Trophoblast cell (in vitro differentiated cells and primary cell): ENCODE measurements at regions not wholly inside any gene's neighbourhood (a gene's known extent, or its start where the extent isn't known, plus 50 kb on each side); places are given as distances from the start of the nearest gene placed in this dataset.

Source experiments
- DNase-seq, 2 donors: peaks; one replicate each; pipeline ENCODE4 v3.0.0-alpha.2; 2016
- H2AFZ ChIP-seq: 2 replicates; pipeline ENCODE4 v1.6.1; 2013; ENCODE audit warnings: low read length, moderate library complexity, mild to moderate bottlenecking; ENCODE audit not compliant: insufficient read depth, poor library complexity
- H2AK5ac ChIP-seq: 2 replicates; pipeline ENCODE4 v1.6.1; 2013; ENCODE audit warnings: mild to moderate bottlenecking, low read length
- H2BK120ac ChIP-seq: 2 replicates; pipeline ENCODE4 v1.6.1; 2013; ENCODE audit warnings: low read length, mild to moderate bottlenecking, moderate library complexity; ENCODE audit not compliant: insufficient read depth, poor library complexity
- H2BK12ac ChIP-seq: 2 replicates; pipeline ENCODE4 v1.6.1; 2013; ENCODE audit warnings: mild to moderate bottlenecking, low read length, moderate library complexity
- H2BK5ac ChIP-seq: 2 replicates; pipeline ENCODE4 v1.6.1; 2013; ENCODE audit warnings: low read length, low read depth, moderate library complexity, mild to moderate bottlenecking; ENCODE audit not compliant: poor library complexity
- H3K14ac ChIP-seq: 2 replicates; pipeline ENCODE4 v1.6.1; 2013; ENCODE audit warnings: mild to moderate bottlenecking, low read length
- H3K18ac ChIP-seq: 2 replicates; pipeline ENCODE4 v1.6.1; 2013; ENCODE audit warnings: mild to moderate bottlenecking, low read length
- H3K23ac ChIP-seq: 2 replicates; pipeline ENCODE4 v1.6.1; 2013; ENCODE audit warnings: low read length
- H3K27ac ChIP-seq: 2 replicates; pipeline ENCODE4 v1.5.1; 2013; ENCODE audit warnings: low read depth, mild to moderate bottlenecking, inconsistent platforms, low read length, moderate library complexity
- H3K27me3 ChIP-seq: 2 replicates; pipeline ENCODE4 v1.6.1; 2013; ENCODE audit warnings: inconsistent platforms, mild to moderate bottlenecking, low read length, moderate library complexity; ENCODE audit not compliant: insufficient read depth
- H3K36me3 ChIP-seq, 2 experiments: 1 replicate in 1 of 2; 2 replicates in 1 of 2; pipeline ENCODE4 v1.6.1; 2013; ENCODE audit warnings: low read length in 2 of 2, mild to moderate bottlenecking in 2 of 2, moderate library complexity in 1 of 2; ENCODE audit not compliant: insufficient read depth in 2 of 2, control insufficient read depth in 1 of 2
- H3K4ac ChIP-seq: 2 replicates; pipeline ENCODE4 v1.6.1; 2013; ENCODE audit warnings: low read depth, mild to moderate bottlenecking, low read length, moderate library complexity
- H3K4me1 ChIP-seq, 2 experiments: 1 replicate in 1 of 2; 2 replicates in 1 of 2; pipeline ENCODE4 v1.6.1; 2013; ENCODE audit warnings: low read length in 2 of 2, mild to moderate bottlenecking in 2 of 2, moderate library complexity in 1 of 2; ENCODE audit not compliant: insufficient read depth in 2 of 2, control insufficient read depth in 1 of 2
- H3K4me2 ChIP-seq: 2 replicates; pipeline ENCODE4 v1.6.1; 2013; ENCODE audit warnings: inconsistent platforms, mild to moderate bottlenecking, low read length, moderate library complexity
- H3K4me3 ChIP-seq: 2 replicates; pipeline ENCODE4 v1.5.1; 2013; ENCODE audit warnings: mild to moderate bottlenecking, low read depth, low read length, inconsistent platforms
- H3K79me1 ChIP-seq: one replicate; pipeline ENCODE4 v1.6.1; 2013; ENCODE audit warnings: low read length
- H3K79me2 ChIP-seq: 2 replicates; pipeline ENCODE4 v1.6.1; 2013; ENCODE audit warnings: low read length, mild to moderate bottlenecking; ENCODE audit not compliant: control insufficient read depth, insufficient read depth, poor library complexity
- H3K9ac ChIP-seq: 2 replicates; pipeline ENCODE4 v1.6.1; 2013; ENCODE audit warnings: mild to moderate bottlenecking, low read length
- H3K9me3 ChIP-seq: 2 replicates; pipeline ENCODE4 v1.6.1; 2013; ENCODE audit warnings: low read depth, mild to moderate bottlenecking, control low read depth, inconsistent platforms, low read length; ENCODE audit not compliant: insufficient read depth
- H4K12ac ChIP-seq: 2 replicates; pipeline ENCODE4 v1.6.1; 2013; ENCODE audit warnings: low read depth, mild to moderate bottlenecking, low read length, moderate library complexity
- H4K8ac ChIP-seq: 2 replicates; pipeline ENCODE4 v1.6.1; 2013; ENCODE audit warnings: low read depth, mild to moderate bottlenecking, low read length, moderate library complexity
- H4K91ac ChIP-seq: one replicate; pipeline ENCODE4 v1.6.1; 2013; ENCODE audit warnings: low read depth, mild to moderate bottlenecking, low read length, moderate library complexity
- WGBS: extraction: QIAGEN DNeasy Blood & Tissue Kit; methylation state at CpG from one replicate; pipeline ENCODE4 v1.1.7; 2013; ENCODE audit warnings: missing lambda C conversion rate; ENCODE audit not compliant: insufficient read length, insufficient coverage; ENCODE audit errors: extremely low coverage; 5-methylcytosine and 5-hydroxymethylcytosine counted together

GRCh38 chr15:62541846-62542245 is 376.8 kb upstream of the C2CD4B start:
- Histone ChIP-seq H2BK120ac (no peak overlapping the region), H3K27me3 (no peaks in the 10 kb centered on the region), H3K36me3 (peaks cover 0 to 2% of the 10 kb centered on the region in 2 experiments), H4K8ac (no peak overlapping the region), H3K14ac (no peak overlapping the region), H2BK5ac (no peak overlapping the region), H3K79me2 (no peaks in the 10 kb centered on the region), H3K9me3 (no peaks in the 10 kb centered on the region), H3K4me2 (no peak overlapping the region), H3K79me1 (no peaks in the 10 kb centered on the region), H3K4ac (no peak overlapping the region), H3K27ac (no peak overlapping the region), H4K12ac (no peak overlapping the region), H2AK5ac (no peak overlapping the region), H3K4me1 (peaks cover 9 to 11% of the 10 kb centered on the region in 2 experiments), H3K9ac (no peak overlapping the region), H3K23ac (no peak overlapping the region), H2BK12ac (no peak overlapping the region), H3K18ac (no peak overlapping the region), H4K91ac (no peak overlapping the region), H2AFZ (no peak overlapping the region), H3K4me3 (no peak overlapping the region)
- DNase-seq: no peak
- no CpG with 5 or more reads among the region's 6 CpGs for WGBS

- H3K27me3 ChIP-seq: no peaks in the 10 kb centered on the region
- no peak overlapping the region for H2AK5ac ChIP-seq
- H3K23ac ChIP-seq: no peak overlapping the region
- H3K79me2 ChIP-seq: no peaks in the 10 kb centered on the region
- H3K4me3 ChIP-seq: no peak overlapping the region
- peaks cover 2 to 3% of the 10 kb centered on the region in 2 experiments for H3K36me3 ChIP-seq
- H3K4ac ChIP-seq: no peak overlapping the region
- no peak overlapping the region for H3K14ac ChIP-seq
- H3K79me1 ChIP-seq: no peaks in the 10 kb centered on the region
- H3K18ac ChIP-seq: no peak overlapping the region
- H2BK120ac ChIP-seq: no peak overlapping the region
- peaks cover 9 to 11% of the 10 kb centered on the region in 2 experiments for H3K4me1 ChIP-seq
- H3K9ac ChIP-seq: no peak overlapping the region
- H3K27ac ChIP-seq: peak overlapping the region; percentile 21
- H4K91ac ChIP-seq: no peak overlapping the region
- DNase-seq: no peak
- H3K9me3 ChIP-seq: no peaks in the 10 kb centered on the region
- no peak overlapping the region for H2BK12ac ChIP-seq
- H3K4me2 ChIP-seq: no peak overlapping the region
- H4K12ac ChIP-seq: no peak overlapping the region
- no peak overlapping the region for H4K8ac ChIP-seq
- no peak overlapping the region for H2BK5ac ChIP-seq
- no peak overlapping the region for H2AFZ ChIP-seq
- no CpG with 5 or more reads among the region's 3 CpGs for WGBS
Observed at GRCh38 chr15:62544446-62544845, 379.4 kb upstream of the C2CD4B start.

GRCh38 chr15:62545467-62546227 is 380.6 kb upstream of the C2CD4B start:
- H4K12ac ChIP-seq: no peak overlapping the region
- no peak overlapping the region for H4K8ac ChIP-seq
- no peak overlapping the region for H3K4ac ChIP-seq
- H3K36me3 ChIP-seq: peaks cover 2 to 3% of the 10 kb centered on the region in 2 experiments
- H2AFZ ChIP-seq: no peak overlapping the region
- H2AK5ac ChIP-seq: no peak overlapping the region
- no peaks in the 10 kb centered on the region for H3K27me3 ChIP-seq
- no peak overlapping the region for H2BK120ac ChIP-seq
- DNase-seq: no peak
- H3K4me1 ChIP-seq: peaks cover 9 to 11% of the 10 kb centered on the region in 2 experiments
- H3K14ac ChIP-seq: no peak overlapping the region
- no peaks in the 10 kb centered on the region for H3K79me1 ChIP-seq
- H3K18ac ChIP-seq: peak overlapping the region; percentile 9
- no peak overlapping the region for H3K4me3 ChIP-seq
- H3K4me2 ChIP-seq: no peak overlapping the region
- no peaks in the 10 kb centered on the region for H3K9me3 ChIP-seq
- H2BK12ac ChIP-seq: no peak overlapping the region
- no peak overlapping the region for H3K23ac ChIP-seq
- H4K91ac ChIP-seq: no peak overlapping the region
- no peak overlapping the region for H3K9ac ChIP-seq
- WGBS: no CpG with 5 or more reads among the region's 4 CpGs
- H3K79me2 ChIP-seq: no peaks in the 10 kb centered on the region
- H3K27ac ChIP-seq: no peak overlapping the region
- no peak overlapping the region for H2BK5ac ChIP-seq

GRCh38 chr15:62546628-62547027 is 381.5 kb upstream of the C2CD4B start:
- Histone ChIP-seq H2BK12ac (no peak overlapping the region), H3K9ac (no peak overlapping the region), H3K23ac (no peak overlapping the region), H3K36me3 (peaks cover 0 to 3% of the 10 kb centered on the region in 2 experiments), H3K18ac (no peak overlapping the region), H4K91ac (no peak overlapping the region), H3K4me3 (no peak overlapping the region), H4K8ac (no peak overlapping the region), H4K12ac (no peak overlapping the region), H3K79me1 (no peaks in the 10 kb centered on the region), H3K4ac (no peak overlapping the region), H2BK5ac (no peak overlapping the region), H3K27me3 (no peaks in the 10 kb centered on the region), H2AFZ (no peak overlapping the region), H3K9me3 (no peaks in the 10 kb centered on the region), H3K27ac (no peak overlapping the region), H2BK120ac (no peak overlapping the region), H3K14ac (no peak overlapping the region), H3K4me1 (peaks cover 9 to 11% of the 10 kb centered on the region in 2 experiments), H3K79me2 (no peaks in the 10 kb centered on the region), H3K4me2 (no peak overlapping the region), H2AK5ac (no peak overlapping the region)
- no peak for DNase-seq
- no CpG with 5 or more reads among the region's 4 CpGs for WGBS
